ENCODE measurements at regions not wholly inside any gene's neighbourhood (a gene's known extent, or its start where the extent isn't known, plus 50 kb on each side); places are given as distances from the start of the nearest gene placed in this dataset.

- Histone ChIP-seq H3K4me1 (ENCODE audit: control insufficient read depth, extremely low read depth, insufficient read depth, low read length) (no peaks in the 10 kb centered on the region), H3K27me3 (ENCODE audit: control insufficient read depth, insufficient read depth, low read length) (no peaks in the 10 kb centered on the region), H3K36me3 (ENCODE audit: control insufficient read depth, insufficient read depth, low read length) (no peaks in the 10 kb centered on the region), H2AFZ (ENCODE audit: low read length) (no peak overlapping the region), H4K20me1 (ENCODE audit: control insufficient read depth, extremely low read depth, insufficient read depth, low read length) (no peaks in the 10 kb centered on the region), H3K27ac (ENCODE audit: insufficient read depth, low read length) (no peak overlapping the region), H3K4me2 (ENCODE audit: extremely low read depth, insufficient read depth, low read length) (no peak overlapping the region), H3K9ac (ENCODE audit: insufficient read depth, low read length) (no peak overlapping the region), H3K79me2 (ENCODE audit: control insufficient read depth, insufficient read depth, low read length) (no peaks in the 10 kb centered on the region), H3K9me3 (ENCODE audit: control insufficient read depth, insufficient read depth, low read depth, low read length) (no peaks in the 10 kb centered on the region), H3K4me3 (replicated peaks in 1 of 4; ENCODE audit: control extremely low read depth in 1 of 4, insufficient read depth in 1 of 4, low read depth in 3 of 4, low read length in 4 of 4) (no peak overlapping the region)
- no peak for DNase-seq (ENCODE audit: low read depth in 2 of 2)
- TF ChIP-seq EZH2 (IDR thresholded peaks at IDR 0.05; ENCODE audit: low read length, missing control alignments) (no peak), CTCF (conservative IDR thresholded peaks at IDR 0.05 in 1 of 2, IDR thresholded peaks at IDR 0.05 in 1 of 2; ENCODE audit: low read depth in 1 of 2, low read length in 2 of 2) (no peak)
Observed at GRCh38 chr14:62626416-62626815, 418.8 kb downstream of the KCNH5 start.

GRCh38 chr14:62629176-62629725, 416.0 kb downstream of the KCNH5 start:
- no peak for TF ChIP-seq CTCF (conservative IDR thresholded peaks at IDR 0.05 in 1 of 2, IDR thresholded peaks at IDR 0.05 in 1 of 2; ENCODE audit: low read depth in 1 of 2, low read length in 2 of 2)
- TF ChIP-seq EZH2 (IDR thresholded peaks at IDR 0.05; ENCODE audit: low read length, missing control alignments) = no peak
- no peak overlapping the region for H3K4me3 ChIP-seq (replicated peaks in 1 of 4; ENCODE audit: control extremely low read depth in 1 of 4, insufficient read depth in 1 of 4, low read depth in 3 of 4, low read length in 4 of 4)
- no peaks in the 10 kb centered on the region for H3K36me3 ChIP-seq (ENCODE audit: control insufficient read depth, insufficient read depth, low read length)
- no peaks in the 10 kb centered on the region for H3K27me3 ChIP-seq (ENCODE audit: control insufficient read depth, insufficient read depth, low read length)
- H3K9ac ChIP-seq (ENCODE audit: insufficient read depth, low read length) = no peak overlapping the region
- no peak overlapping the region for H3K4me2 ChIP-seq (ENCODE audit: extremely low read depth, insufficient read depth, low read length)
- DNase-seq (ENCODE audit: low read depth in 2 of 2) = no peak
- no peaks in the 10 kb centered on the region for H3K4me1 ChIP-seq (ENCODE audit: control insufficient read depth, extremely low read depth, insufficient read depth, low read length)
- H3K9me3 ChIP-seq (ENCODE audit: control insufficient read depth, insufficient read depth, low read depth, low read length) = no peaks in the 10 kb centered on the region
- no peak overlapping the region for H2AFZ ChIP-seq (ENCODE audit: low read length)
- no peaks in the 10 kb centered on the region for H3K79me2 ChIP-seq (ENCODE audit: control insufficient read depth, insufficient read depth, low read length)
- no peaks in the 10 kb centered on the region for H4K20me1 ChIP-seq (ENCODE audit: control insufficient read depth, extremely low read depth, insufficient read depth, low read length)
- no peak overlapping the region for H3K27ac ChIP-seq (ENCODE audit: insufficient read depth, low read length)

GRCh38 chr14:62631176-62631575, 414.1 kb downstream of the KCNH5 start:
- H3K27ac ChIP-seq (ENCODE audit: insufficient read depth, low read length) = no peak overlapping the region
- no peaks in the 10 kb centered on the region for H3K27me3 ChIP-seq (ENCODE audit: control insufficient read depth, insufficient read depth, low read length)
- H2AFZ ChIP-seq (ENCODE audit: low read length) = no peak overlapping the region
- H3K9me3 ChIP-seq (ENCODE audit: control insufficient read depth, insufficient read depth, low read depth, low read length) = no peaks in the 10 kb centered on the region
- DNase-seq (ENCODE audit: low read depth in 2 of 2) = no peak
- no peak overlapping the region for H3K9ac ChIP-seq (ENCODE audit: insufficient read depth, low read length)
- H3K4me3 ChIP-seq (replicated peaks in 1 of 4; ENCODE audit: control extremely low read depth in 1 of 4, insufficient read depth in 1 of 4, low read depth in 3 of 4, low read length in 4 of 4) = no peak overlapping the region
- no peaks in the 10 kb centered on the region for H3K79me2 ChIP-seq (ENCODE audit: control insufficient read depth, insufficient read depth, low read length)
- no peaks in the 10 kb centered on the region for H3K4me1 ChIP-seq (ENCODE audit: control insufficient read depth, extremely low read depth, insufficient read depth, low read length)
- H3K36me3 ChIP-seq (ENCODE audit: control insufficient read depth, insufficient read depth, low read length) = no peaks in the 10 kb centered on the region
- TF ChIP-seq EZH2 (IDR thresholded peaks at IDR 0.05; ENCODE audit: low read length, missing control alignments) (no peak), CTCF (conservative IDR thresholded peaks at IDR 0.05 in 1 of 2, IDR thresholded peaks at IDR 0.05 in 1 of 2; ENCODE audit: low read depth in 1 of 2, low read length in 2 of 2) (no peak)
- H4K20me1 ChIP-seq (ENCODE audit: control insufficient read depth, extremely low read depth, insufficient read depth, low read length) = no peaks in the 10 kb centered on the region
- no peak overlapping the region for H3K4me2 ChIP-seq (ENCODE audit: extremely low read depth, insufficient read depth, low read length)

Measured in fibroblast of lung (primary cell).